SK-N-SH treated with all-trans-retinoic acid at 6 μM for 48 hours (cell line): ENCODE measurements at regions not wholly inside any gene's neighbourhood (a gene's known extent, or its start where the extent isn't known, plus 50 kb on each side); places are given as distances from the start of the nearest gene placed in this dataset.

ENCODE experiments used
- ARNTL ChIP-seq: fragments of 450-650 bp; formaldehyde crosslinking; IDR thresholded peaks from 2 replicates; pipeline ENCODE4 v1.5.0; 2020; ENCODE audit warnings: low read depth, mild to moderate bottlenecking, moderate library complexity, borderline replicate concordance
- CREB5 ChIP-seq: fragments of 250-450 bp; sonication (Bioruptor Pico); IDR thresholded peaks from 2 replicates; pipeline ENCODE4 v1.5.1; 2020; ENCODE audit warnings: low read depth, mild to moderate bottlenecking, moderate library complexity
- GLIS3 ChIP-seq: fragments of 250-450 bp; sonication (Bioruptor Pico); IDR thresholded peaks from 2 replicates; pipeline ENCODE4 v1.5.0; 2020; ENCODE audit warnings: mild to moderate bottlenecking, moderate library complexity
- ISL1 ChIP-seq: fragments of 250-450 bp; sonication (Bioruptor Pico); IDR thresholded peaks from 2 replicates; pipeline ENCODE4 v2.1.2; 2022; ENCODE audit warnings: mild to moderate bottlenecking, moderate library complexity
- OSR1 ChIP-seq: fragments of 250-450 bp; sonication (Bioruptor Pico); IDR thresholded peaks from 2 replicates; pipeline ENCODE4 v1.8.0; 2022; ENCODE audit warnings: moderate library complexity, mild to moderate bottlenecking, inconsistent platforms
- PATZ1 ChIP-seq: fragments of 250-450 bp; sonication (Bioruptor Pico); IDR thresholded peaks from 2 replicates; pipeline ENCODE4 v1.8.0; 2020; ENCODE audit warnings: mild to moderate bottlenecking, moderate library complexity, borderline replicate concordance
- PPARA ChIP-seq: fragments of 250-450 bp; sonication (Bioruptor Pico); IDR thresholded peaks from 2 replicates; pipeline ENCODE4 v1.5.0; 2020; ENCODE audit warnings: mild to moderate bottlenecking, borderline replicate concordance
- RARB ChIP-seq: fragments of 250-450 bp; sonication (Bioruptor Pico); IDR thresholded peaks from 2 replicates; pipeline ENCODE4 v1.8.0; 2021; ENCODE audit warnings: mild to moderate bottlenecking, moderate library complexity
- SNAI2 ChIP-seq: fragments of 250-450 bp; sonication (Bioruptor Pico); IDR thresholded peaks from 2 replicates; pipeline ENCODE4 v1.5.0; 2020; ENCODE audit warnings: mild to moderate bottlenecking, moderate library complexity
- TCF4 ChIP-seq: fragments of 250-450 bp; sonication (Bioruptor Pico); IDR thresholded peaks from 2 replicates; pipeline ENCODE4 v1.8.0; 2021; ENCODE audit warnings: mild to moderate bottlenecking, moderate library complexity, borderline replicate concordance
- TOX ChIP-seq: fragments of 250-450 bp; sonication (Bioruptor Pico); IDR thresholded peaks from 2 replicates; pipeline ENCODE4 v1.8.0; 2021; ENCODE audit warnings: mild to moderate bottlenecking, moderate library complexity, borderline replicate concordance
- TSHZ2 ChIP-seq: fragments of 250-450 bp; sonication (Bioruptor Pico); IDR thresholded peaks from 2 replicates; pipeline ENCODE4 v1.5.0; 2020; ENCODE audit warnings: mild to moderate bottlenecking, moderate library complexity
- ZFP3 ChIP-seq: fragments of 250-450 bp; sonication (Bioruptor Pico); IDR thresholded peaks from 2 replicates; pipeline ENCODE4 v1.5.0; 2020; ENCODE audit warnings: mild to moderate bottlenecking, moderate library complexity

- no peak for TF ChIP-seq CREB5
- no peak for TF ChIP-seq PPARA
- TF ChIP-seq ARNTL (CRISPR knock-in tag), result no peak
- TF ChIP-seq TOX (CRISPR knock-in tag), result no peak
- TF ChIP-seq TSHZ2 (CRISPR knock-in tag), result no peak
- TF ChIP-seq PATZ1 (CRISPR knock-in tag), result no peak
- TF ChIP-seq ISL1 (CRISPR knock-in tag), result no peak
- no peak for TF ChIP-seq ZFP3 (CRISPR knock-in tag)
- no peak for TF ChIP-seq SNAI2 (CRISPR knock-in tag)
- no peak for TF ChIP-seq OSR1 (CRISPR knock-in tag)
- no peak for TF ChIP-seq TCF4
- TF ChIP-seq GLIS3 (CRISPR knock-in tag), result no peak
- no peak for TF ChIP-seq RARB (CRISPR knock-in tag)
These were observed 184.9 kb downstream of the PCSK1 start for GRCh38 chr5:96248131-96248530.
